GM12875 (cell line): ENCODE measurements at regions not wholly inside any gene's neighbourhood (a gene's known extent, or its start where the extent isn't known, plus 50 kb on each side); places are given as distances from the start of the nearest gene placed in this dataset.

Experiments used
- H3K4me3 ChIP-seq: one replicate; pipeline ENCODE4 v1.5.1; 2011; ENCODE audit warnings: low read depth, low read length, control low read depth
- TF ChIP-seq, protein P1 (sequence below): IDR thresholded peaks from 2 replicates; pipeline ENCODE4 v1.5.1; 2011; ENCODE audit warnings: low read depth, mild to moderate bottlenecking, control low read depth, inconsistent platforms, low read length, moderate library complexity, borderline replicate concordance; ENCODE audit not compliant: insufficient read depth

DNA sequence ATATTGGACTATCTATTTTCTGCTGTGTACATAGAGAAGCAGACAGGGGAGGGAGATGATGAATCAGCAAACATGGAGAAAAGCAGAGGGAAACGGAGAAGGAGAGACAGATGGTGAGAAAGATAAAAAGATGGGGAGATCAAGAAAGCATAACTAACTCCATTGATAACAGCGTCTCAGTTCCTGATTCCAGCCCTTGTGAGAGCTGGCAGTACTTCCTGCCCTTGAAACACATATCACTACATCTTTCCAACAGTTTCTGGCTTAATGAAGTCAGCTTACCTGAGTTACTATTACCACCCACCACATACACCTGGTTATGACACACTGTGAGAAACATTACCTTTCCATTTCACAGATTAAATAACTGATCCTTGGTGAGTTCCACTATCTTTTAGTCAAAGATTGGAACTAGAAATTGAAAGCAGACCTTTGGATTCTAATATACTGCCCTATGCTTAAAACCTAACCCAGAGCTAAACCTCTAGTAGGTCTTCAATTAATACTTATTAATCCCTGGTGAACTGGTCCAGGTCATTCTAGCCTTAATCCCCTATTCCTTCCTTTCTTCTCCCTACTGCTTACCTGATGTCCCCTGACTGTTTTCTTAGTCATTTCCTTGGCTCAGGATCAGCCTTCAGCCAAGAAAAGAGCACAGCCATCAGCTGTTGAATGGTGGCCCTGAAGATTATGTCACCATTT is 346.6 kb upstream of the CCL2 start:
- TF ChIP-seq, protein P1, sequence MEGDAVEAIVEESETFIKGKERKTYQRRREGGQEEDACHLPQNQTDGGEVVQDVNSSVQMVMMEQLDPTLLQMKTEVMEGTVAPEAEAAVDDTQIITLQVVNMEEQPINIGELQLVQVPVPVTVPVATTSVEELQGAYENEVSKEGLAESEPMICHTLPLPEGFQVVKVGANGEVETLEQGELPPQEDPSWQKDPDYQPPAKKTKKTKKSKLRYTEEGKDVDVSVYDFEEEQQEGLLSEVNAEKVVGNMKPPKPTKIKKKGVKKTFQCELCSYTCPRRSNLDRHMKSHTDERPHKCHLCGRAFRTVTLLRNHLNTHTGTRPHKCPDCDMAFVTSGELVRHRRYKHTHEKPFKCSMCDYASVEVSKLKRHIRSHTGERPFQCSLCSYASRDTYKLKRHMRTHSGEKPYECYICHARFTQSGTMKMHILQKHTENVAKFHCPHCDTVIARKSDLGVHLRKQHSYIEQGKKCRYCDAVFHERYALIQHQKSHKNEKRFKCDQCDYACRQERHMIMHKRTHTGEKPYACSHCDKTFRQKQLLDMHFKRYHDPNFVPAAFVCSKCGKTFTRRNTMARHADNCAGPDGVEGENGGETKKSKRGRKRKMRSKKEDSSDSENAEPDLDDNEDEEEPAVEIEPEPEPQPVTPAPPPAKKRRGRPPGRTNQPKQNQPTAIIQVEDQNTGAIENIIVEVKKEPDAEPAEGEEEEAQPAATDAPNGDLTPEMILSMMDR, result no peak
- H3K4me3 ChIP-seq, result no peak overlapping the region

DNA sequence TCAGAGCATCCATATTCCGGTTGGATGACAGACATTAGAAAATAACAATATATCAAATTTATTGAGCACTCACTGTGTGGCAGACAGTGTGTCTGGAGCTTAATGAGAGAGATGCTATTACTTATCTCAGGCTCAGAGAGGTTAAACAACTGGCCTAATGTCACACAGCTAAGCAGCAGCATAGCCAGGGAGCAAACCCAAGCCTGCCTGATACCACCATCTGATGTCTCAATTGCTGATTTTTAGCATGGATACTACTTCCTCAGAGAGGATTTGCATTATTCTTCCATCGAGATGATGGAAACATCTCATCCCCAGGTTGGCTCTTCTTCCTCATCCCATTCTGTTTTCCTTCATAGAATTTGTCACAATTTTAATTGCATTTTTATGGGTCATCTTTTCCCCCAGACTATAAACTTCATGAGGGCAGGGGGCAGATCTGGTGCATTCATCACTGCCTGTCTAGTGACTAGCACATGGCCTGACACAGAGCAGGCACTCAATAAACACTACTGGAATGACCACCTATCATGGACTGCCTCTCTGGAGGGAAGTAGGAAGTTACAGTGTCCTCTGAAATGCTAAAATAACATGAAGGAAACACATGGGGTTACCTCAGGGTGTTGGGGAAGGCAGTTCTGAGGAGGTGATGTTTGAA is 344.8 kb upstream of the CCL2 start:
- TF ChIP-seq, protein P1, result no peak
- H3K4me3 ChIP-seq, result no peak overlapping the region

DNA sequence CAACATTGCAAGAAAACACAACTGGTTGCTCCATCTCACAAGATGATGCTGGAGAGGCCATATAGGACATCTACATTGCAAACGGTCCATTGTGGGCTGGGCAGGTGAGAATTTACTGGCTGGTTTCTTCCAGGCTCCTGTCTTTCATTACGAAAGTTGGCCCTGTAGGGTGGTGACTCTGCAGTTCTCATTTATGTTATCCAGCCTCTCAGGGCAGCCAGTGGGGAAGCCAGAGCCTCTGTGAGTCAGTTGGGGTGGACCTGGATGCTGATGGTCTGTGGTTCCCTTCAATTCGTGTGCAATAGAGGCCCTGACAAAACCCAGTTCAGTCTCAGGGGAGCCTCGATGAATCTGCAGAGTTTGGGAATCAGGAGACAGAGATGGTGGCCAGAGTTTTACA is 341.0 kb upstream of the CCL2 start:
- H3K4me3 ChIP-seq, result no peak overlapping the region
- TF ChIP-seq, protein P1, result no peak

DNA sequence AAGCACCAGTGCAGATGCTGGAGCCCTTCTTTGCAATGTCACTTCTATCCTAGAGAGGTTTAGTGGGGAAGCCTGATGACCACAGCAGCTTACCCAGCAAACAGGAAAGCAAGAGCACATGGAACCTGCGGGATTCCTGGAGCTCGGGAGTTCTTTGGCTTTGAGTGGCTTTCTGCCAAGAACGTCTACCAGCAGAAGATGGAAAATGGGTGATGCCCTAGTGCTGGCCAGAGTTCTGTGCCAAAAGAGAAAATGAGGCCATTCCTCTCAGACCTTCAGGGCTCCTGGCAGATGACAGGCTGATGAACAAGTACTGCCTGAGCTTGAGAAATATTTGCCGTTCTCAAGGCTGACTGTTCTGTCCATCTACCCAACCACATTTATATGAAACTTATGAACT is 332.1 kb upstream of the CCL2 start:
- TF ChIP-seq, protein P1, result no peak
- no peak overlapping the region for H3K4me3 ChIP-seq

GRCh38 chr17:33924104-33924503 is 331.0 kb upstream of the CCL2 start:
- TF ChIP-seq, protein P1, result no peak
- H3K4me3 ChIP-seq, result no peak overlapping the region

DNA sequence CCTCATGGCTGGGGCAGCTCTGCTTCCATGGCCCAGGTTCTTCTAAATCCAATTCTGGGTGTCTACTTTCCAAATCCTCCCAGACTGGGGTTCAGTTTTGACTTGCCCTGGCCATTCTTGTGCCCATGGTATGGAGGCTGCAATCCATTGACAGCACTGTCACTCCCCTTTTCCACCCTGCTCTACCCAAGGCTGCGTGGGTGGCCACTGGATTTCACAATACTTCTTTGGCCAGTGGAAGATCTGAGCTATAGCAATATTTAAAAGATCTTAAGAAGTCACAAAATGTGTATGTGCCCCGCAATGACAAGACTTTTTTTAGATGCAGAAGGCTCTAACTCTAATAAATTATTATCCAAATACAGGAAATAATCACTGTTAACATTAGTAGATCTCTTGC is 329.4 kb upstream of the CCL2 start:
- no peak overlapping the region for H3K4me3 ChIP-seq
- TF ChIP-seq, protein P1, result no peak

- H3K4me3 ChIP-seq, result no peak overlapping the region
- TF ChIP-seq, protein P1, result peak; percentile 54
These were observed 327.4 kb upstream of the CCL2 start for GRCh38 chr17:33927732-33928133.
